Lower leg skin (tissue), 3 donors: ENCODE measurements at regions not wholly inside any gene's neighbourhood (a gene's known extent, or its start where the extent isn't known, plus 50 kb on each side); places are given as distances from the start of the nearest gene placed in this dataset.

ENCODE experiments used
- POLR2A ChIP-seq, 2 donors: fragments of 450-650 bp; IDR thresholded peaks; one replicate each; pipeline ENCODE4 v1.6.1; 2016 to 2017; ENCODE audit warnings: antibody characterized with exemption in 2 of 2, mild to moderate bottlenecking in 1 of 2, moderate library complexity in 1 of 2
- TF ChIP-seq, protein P1 (sequence below), 3 donors: fragments of 450-650 bp; IDR thresholded peaks; one replicate each; pipeline ENCODE4 v1.5.1; 2016; ENCODE audit warnings: antibody characterized with exemption in 3 of 3, mild to moderate bottlenecking in 3 of 3, moderate library complexity in 2 of 3

DNA sequence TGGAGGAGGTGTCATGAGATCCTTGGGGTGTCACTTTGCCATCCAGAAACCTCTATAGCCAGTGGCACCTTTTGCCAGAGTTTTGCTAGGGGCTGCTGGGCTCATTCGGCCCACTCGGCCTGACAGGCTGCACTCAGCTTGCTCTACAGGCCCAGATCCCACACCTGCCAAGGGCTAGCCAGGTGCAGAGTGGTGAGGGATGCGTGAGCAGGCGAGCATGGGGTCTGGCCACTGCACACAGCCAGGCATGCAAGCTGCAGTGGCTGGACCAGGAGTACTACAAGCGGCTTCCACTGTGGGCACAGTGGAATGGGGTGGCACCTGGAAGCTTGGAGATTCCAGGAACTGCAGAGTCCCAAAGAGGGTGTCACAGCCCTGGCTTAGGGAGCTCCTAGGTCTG lies 372.7 kb downstream of the CHSY3 start:
- TF ChIP-seq, protein P1, sequence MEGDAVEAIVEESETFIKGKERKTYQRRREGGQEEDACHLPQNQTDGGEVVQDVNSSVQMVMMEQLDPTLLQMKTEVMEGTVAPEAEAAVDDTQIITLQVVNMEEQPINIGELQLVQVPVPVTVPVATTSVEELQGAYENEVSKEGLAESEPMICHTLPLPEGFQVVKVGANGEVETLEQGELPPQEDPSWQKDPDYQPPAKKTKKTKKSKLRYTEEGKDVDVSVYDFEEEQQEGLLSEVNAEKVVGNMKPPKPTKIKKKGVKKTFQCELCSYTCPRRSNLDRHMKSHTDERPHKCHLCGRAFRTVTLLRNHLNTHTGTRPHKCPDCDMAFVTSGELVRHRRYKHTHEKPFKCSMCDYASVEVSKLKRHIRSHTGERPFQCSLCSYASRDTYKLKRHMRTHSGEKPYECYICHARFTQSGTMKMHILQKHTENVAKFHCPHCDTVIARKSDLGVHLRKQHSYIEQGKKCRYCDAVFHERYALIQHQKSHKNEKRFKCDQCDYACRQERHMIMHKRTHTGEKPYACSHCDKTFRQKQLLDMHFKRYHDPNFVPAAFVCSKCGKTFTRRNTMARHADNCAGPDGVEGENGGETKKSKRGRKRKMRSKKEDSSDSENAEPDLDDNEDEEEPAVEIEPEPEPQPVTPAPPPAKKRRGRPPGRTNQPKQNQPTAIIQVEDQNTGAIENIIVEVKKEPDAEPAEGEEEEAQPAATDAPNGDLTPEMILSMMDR (IDR thresholded peaks at IDR 0.05) = no peak
- no peak for TF ChIP-seq POLR2A (IDR thresholded peaks at IDR 0.05)
